Aorta (tissue), 5 donors: ENCODE measurements at regions not wholly inside any gene's neighbourhood (a gene's known extent, or its start where the extent isn't known, plus 50 kb on each side); places are given as distances from the start of the nearest gene placed in this dataset.

Experiments
- ATAC-seq: fragments of 200-7000 bp; cut with Tn5 transposase; one replicate; pipeline ENCODE4 v1.9.1; 2022; ENCODE audit warnings: moderate library complexity; ENCODE audit not compliant: low FRiP score
- DNase-seq, 2 donors: peaks; one replicate each; pipeline ENCODE4 v3.0.0-alpha.2; 2020
- H3K27ac ChIP-seq, 2 donors: one replicate each; pipeline ENCODE4 v1.5.1; 2013; ENCODE audit warnings: low read length in 2 of 2, mild to moderate bottlenecking in 2 of 2, moderate library complexity in 2 of 2, control low read depth in 1 of 2, inconsistent platforms in 1 of 2, low read depth in 1 of 2
- H3K27me3 ChIP-seq, 2 donors: one replicate each; pipeline ENCODE4 v1.6.1; 2013; ENCODE audit warnings: control low read depth in 1 of 2, low read length in 1 of 2, mild to moderate bottlenecking in 1 of 2, moderate library complexity in 1 of 2; ENCODE audit not compliant: insufficient read depth in 2 of 2, control insufficient read depth in 1 of 2
- H3K36me3 ChIP-seq, 2 donors: one replicate each; pipeline ENCODE4 v1.6.1; 2013; ENCODE audit warnings: control low read depth in 1 of 2, low read length in 1 of 2, mild to moderate bottlenecking in 1 of 2; ENCODE audit not compliant: insufficient read depth in 2 of 2, control insufficient read depth in 1 of 2
- H3K4me1 ChIP-seq, 2 donors: one replicate each; pipeline ENCODE4 v1.6.1; 2013; ENCODE audit warnings: low read length in 2 of 2, control low read depth in 1 of 2, mild to moderate bottlenecking in 1 of 2, moderate library complexity in 1 of 2; ENCODE audit not compliant: insufficient read depth in 2 of 2, control insufficient read depth in 1 of 2
- H3K4me3 ChIP-seq, 2 donors: one replicate each; pipeline ENCODE4 v1.5.1; 2013; ENCODE audit warnings: low read length in 2 of 2, control low read depth in 1 of 2, mild to moderate bottlenecking in 1 of 2
- H3K9me3 ChIP-seq: one replicate; pipeline ENCODE4 v1.6.1; 2013; ENCODE audit warnings: mild to moderate bottlenecking, low read length; ENCODE audit not compliant: control insufficient read depth
- WGBS, 2 donors: extraction: QIAGEN DNeasy Blood & Tissue Kit; methylation state at CpG; one replicate each; pipeline ENCODE4 v1.1.7; 2013; 5-methylcytosine and 5-hydroxymethylcytosine counted together
- intact Hi-C, 2 donors: fragments of 100-400 bp; cut with DNase I; formaldehyde crosslinking; loops; one replicate each; pipeline versions ENCODE4 v1.14.2 to v1.15.0; 2022
- donor health status: healthy with polysubstance abuse.
- donor health status: Bipolar disorder and iron deficiency.
- donor health status: DM: no; HTN: no; CAD: no.
- donor health status: DM: no; HTN: no; CAD: no.
- donor health status: DM: yes; HTN: yes; CAD: no.

- WGBS, 2 donors, result 95 to 96% methylated on average over 1 of the region's 1 CpG
- no peaks in the 10 kb centered on the region for H3K4me1 ChIP-seq
- no peak for ATAC-seq
These were observed 270.1 kb upstream of the CNTN4 start for GRCh38 chr3:1828519-1828918.

DNA sequence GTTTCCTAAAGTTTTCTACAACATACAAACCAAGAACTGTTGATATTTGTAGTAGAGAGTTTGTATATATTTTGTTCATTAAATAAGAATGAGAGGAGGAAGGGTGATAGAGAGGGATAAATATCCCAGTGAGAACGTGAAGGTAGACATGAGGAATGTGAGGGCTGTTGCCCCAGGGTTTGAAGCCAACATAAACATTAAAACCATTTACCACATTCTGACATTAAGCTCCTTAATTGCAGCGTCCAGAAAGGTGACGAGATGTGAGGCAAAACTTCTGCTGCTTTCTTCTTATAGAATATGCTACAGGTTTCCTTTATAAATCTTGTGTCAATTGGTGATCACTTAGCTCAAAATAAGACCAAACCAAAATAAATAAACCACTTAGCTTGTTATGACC lies 267.8 kb upstream of the CNTN4 start:
- Histone ChIP-seq H3K9me3 (no peaks in the 10 kb centered on the region), H3K4me3 (no peak overlapping the region), H3K27ac (no peak overlapping the region), H3K36me3 (no peaks in the 10 kb centered on the region), H3K27me3 (no peaks in the 10 kb centered on the region), H3K4me1 (no peaks in the 10 kb centered on the region)
- ATAC-seq (no peak), DNase-seq (no peak)
- 27 to 37% methylated on average over 3 of the region's 3 CpGs for WGBS, 2 donors
- intact Hi-C loops, result no loop called here

More at GRCh38 chr3:1828519-1828918, 270.1 kb upstream of the CNTN4 start:
- no peak for DNase-seq
- H3K27me3 ChIP-seq, result no peaks in the 10 kb centered on the region
- H3K27ac ChIP-seq, result no peak overlapping the region
- H3K4me3 ChIP-seq, result no peak overlapping the region
- no peaks in the 10 kb centered on the region for H3K9me3 ChIP-seq
- H3K36me3 ChIP-seq, result no peaks in the 10 kb centered on the region
- intact Hi-C loops, result no loop called here

DNA sequence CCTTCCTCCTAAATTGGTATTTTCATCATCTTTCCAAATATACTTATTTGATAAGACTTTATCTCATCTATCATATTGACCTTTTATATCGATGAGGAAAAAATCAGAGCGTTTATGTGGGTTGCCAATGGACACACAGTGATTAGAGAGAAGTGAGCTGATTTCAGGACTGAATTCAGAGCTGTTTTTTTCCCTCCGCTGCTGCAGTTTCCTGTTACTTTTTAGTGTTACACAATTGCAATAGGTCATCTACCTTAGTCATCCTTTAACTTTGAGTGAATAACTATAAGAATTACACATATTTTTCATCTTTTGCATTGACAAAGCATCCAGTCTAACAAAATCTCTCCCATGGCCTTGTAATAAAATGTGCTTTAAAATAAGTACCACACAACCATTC lies 266.3 kb upstream of the CNTN4 start:
- intact Hi-C loops, result no loop called here
- DNase-seq (no peak), ATAC-seq (no peak)
- Histone ChIP-seq H3K27me3 (no peaks in the 10 kb centered on the region), H3K36me3 (no peaks in the 10 kb centered on the region), H3K27ac (no peak overlapping the region), H3K9me3 (no peaks in the 10 kb centered on the region), H3K4me1 (peaks cover 0 to 1% of the 10 kb centered on the region in 2 donors), H3K4me3 (no peak overlapping the region)
- WGBS, 2 donors, result 97 to 98% methylated on average over 3 of the region's 3 CpGs

GRCh38 chr3:1843111-1843510 lies 255.6 kb upstream of the CNTN4 start:
- ATAC-seq (no peak), DNase-seq (no peak)
- Histone ChIP-seq H3K27ac (no peak overlapping the region), H3K4me1 (no peaks in the 10 kb centered on the region), H3K4me3 (no peak overlapping the region), H3K27me3 (no peaks in the 10 kb centered on the region), H3K36me3 (no peaks in the 10 kb centered on the region), H3K9me3 (no peaks in the 10 kb centered on the region)
- intact Hi-C loops, result no loop called here
- 74 to 90% methylated on average over 6 of the region's 6 CpGs for WGBS, 2 donors

DNA sequence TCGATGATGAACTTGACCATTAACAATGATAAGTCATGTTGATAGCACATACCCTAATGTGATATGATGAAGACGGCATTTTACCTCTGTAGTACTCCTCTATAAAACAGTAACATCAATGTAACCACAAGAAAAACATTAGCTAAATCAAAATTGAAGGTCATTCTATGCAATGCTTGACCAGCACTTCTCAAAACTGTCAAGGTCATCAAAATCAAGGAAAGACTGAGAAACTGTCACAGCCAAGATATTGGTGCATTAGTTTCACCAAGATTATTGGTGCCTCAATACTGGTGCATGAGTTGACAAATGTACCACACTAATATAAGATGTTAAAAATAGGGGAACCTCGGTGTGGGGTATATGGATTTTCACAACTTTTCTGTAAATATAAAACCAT lies 251.1 kb upstream of the CNTN4 start:
- DNase-seq, result no peak
- Histone ChIP-seq H3K27ac (no peak overlapping the region), H3K4me1 (no peaks in the 10 kb centered on the region), H3K36me3 (no peaks in the 10 kb centered on the region), H3K27me3 (no peaks in the 10 kb centered on the region), H3K4me3 (no peak overlapping the region), H3K9me3 (no peaks in the 10 kb centered on the region)
- ATAC-seq, result no peak
- 91 to 92% methylated on average over 3 of the region's 3 CpGs for WGBS, 2 donors
- intact Hi-C loops, result no loop called here

- ATAC-seq (no peak), DNase-seq (no peak)
- Histone ChIP-seq H3K27ac (no peak overlapping the region), H3K27me3 (no peaks in the 10 kb centered on the region), H3K4me3 (no peak overlapping the region), H3K36me3 (no peaks in the 10 kb centered on the region), H3K4me1 (no peaks in the 10 kb centered on the region), H3K9me3 (no peaks in the 10 kb centered on the region)
- intact Hi-C loops, result no loop called here
- 7 to 11% methylated on average over 2 of the region's 2 CpGs for WGBS, 2 donors
These were observed 249.7 kb upstream of the CNTN4 start for GRCh38 chr3:1848935-1849334.

GRCh38 chr3:1852950-1853349 lies 245.7 kb upstream of the CNTN4 start:
- intact Hi-C loops, result no loop called here
- no peak overlapping the region for H3K27ac ChIP-seq
- DNase-seq (no peak), ATAC-seq (no peak)
- H3K4me1 ChIP-seq, result no peaks in the 10 kb centered on the region
- H3K36me3 ChIP-seq, result no peaks in the 10 kb centered on the region
- H3K9me3 ChIP-seq, result no peaks in the 10 kb centered on the region
- WGBS, 2 donors, result 29 to 32% methylated on average over 2 of the region's 2 CpGs
- no peak overlapping the region for H3K4me3 ChIP-seq
- no peaks in the 10 kb centered on the region for H3K27me3 ChIP-seq

- ATAC-seq, result no peak
- 46 to 51% methylated on average over 3 of the region's 3 CpGs for WGBS, 2 donors
These were observed 242.8 kb upstream of the CNTN4 start for GRCh38 chr3:1855841-1856240.

DNA sequence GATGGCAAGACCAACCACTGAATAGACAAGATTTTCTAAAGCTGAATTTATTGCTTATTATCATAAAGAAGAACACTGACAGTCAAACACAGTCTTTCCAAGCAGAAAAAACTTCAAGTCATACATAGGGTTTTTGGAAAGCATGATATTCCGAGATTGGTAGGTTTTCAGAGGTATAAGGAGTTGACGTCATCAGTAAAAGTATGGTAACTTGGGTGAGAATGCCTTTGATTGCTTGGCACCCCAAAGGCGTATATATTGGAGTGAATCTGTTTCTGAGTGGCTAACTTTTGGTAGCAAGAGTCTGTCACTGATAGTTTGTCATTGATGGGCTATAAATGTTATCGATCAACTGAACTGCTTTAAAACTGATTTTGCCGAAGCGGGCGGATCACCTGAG lies 227.9 kb upstream of the CNTN4 start:
- no peaks in the 10 kb centered on the region for H3K4me1 ChIP-seq
- no peak overlapping the region for H3K27ac ChIP-seq
- H3K4me3 ChIP-seq, result no peak overlapping the region
- no peaks in the 10 kb centered on the region for H3K27me3 ChIP-seq
- ATAC-seq, result no peak
- H3K36me3 ChIP-seq, result no peaks in the 10 kb centered on the region
- intact Hi-C loops, result no loop called here
- WGBS, 2 donors, result 97% methylated on average over 7 of the region's 7 CpGs
- DNase-seq, result no peak
- no peaks in the 10 kb centered on the region for H3K9me3 ChIP-seq

More at GRCh38 chr3:1855841-1856240, 242.8 kb upstream of the CNTN4 start:
- Histone ChIP-seq H3K9me3 (no peaks in the 10 kb centered on the region), H3K27me3 (no peaks in the 10 kb centered on the region), H3K27ac (no peak overlapping the region), H3K4me1 (no peaks in the 10 kb centered on the region), H3K4me3 (no peak overlapping the region), H3K36me3 (no peaks in the 10 kb centered on the region)
- no peak for DNase-seq
- intact Hi-C loops, result no loop called here
